Upper lobe of left lung (tissue), 4 donors: ENCODE measurements at regions not wholly inside any gene's neighbourhood (a gene's known extent, or its start where the extent isn't known, plus 50 kb on each side); places are given as distances from the start of the nearest gene placed in this dataset.

Experiments
- EP300 ChIP-seq, 4 donors: sonication (generic); formaldehyde crosslinking; IDR thresholded peaks; one replicate each; pipeline ENCODE4 v1.5.1; 2017; ENCODE audit warnings: antibody characterized with exemption in 4 of 4, control low read depth in 2 of 4
- POLR2A ChIP-seq, 4 donors: fragments of 450-650 bp; IDR thresholded peaks; one replicate each; pipeline ENCODE4 v1.5.1; 2016 to 2017; ENCODE audit warnings: antibody characterized with exemption in 4 of 4, mild to moderate bottlenecking in 2 of 4
- TF ChIP-seq, protein P1 (sequence below), 6 experiments: fragments of 450-650 bp in 4 of 6; fragments of 200-600 bp in 2 of 6; sonication (generic) in 2 of 6; IDR thresholded peaks; one replicate each; pipeline ENCODE4 v1.5.1; 2016 to 2019; ENCODE audit warnings: antibody characterized with exemption in 6 of 6

- no peak for TF ChIP-seq POLR2A (IDR thresholded peaks at IDR 0.05)
- TF ChIP-seq, protein P1, sequence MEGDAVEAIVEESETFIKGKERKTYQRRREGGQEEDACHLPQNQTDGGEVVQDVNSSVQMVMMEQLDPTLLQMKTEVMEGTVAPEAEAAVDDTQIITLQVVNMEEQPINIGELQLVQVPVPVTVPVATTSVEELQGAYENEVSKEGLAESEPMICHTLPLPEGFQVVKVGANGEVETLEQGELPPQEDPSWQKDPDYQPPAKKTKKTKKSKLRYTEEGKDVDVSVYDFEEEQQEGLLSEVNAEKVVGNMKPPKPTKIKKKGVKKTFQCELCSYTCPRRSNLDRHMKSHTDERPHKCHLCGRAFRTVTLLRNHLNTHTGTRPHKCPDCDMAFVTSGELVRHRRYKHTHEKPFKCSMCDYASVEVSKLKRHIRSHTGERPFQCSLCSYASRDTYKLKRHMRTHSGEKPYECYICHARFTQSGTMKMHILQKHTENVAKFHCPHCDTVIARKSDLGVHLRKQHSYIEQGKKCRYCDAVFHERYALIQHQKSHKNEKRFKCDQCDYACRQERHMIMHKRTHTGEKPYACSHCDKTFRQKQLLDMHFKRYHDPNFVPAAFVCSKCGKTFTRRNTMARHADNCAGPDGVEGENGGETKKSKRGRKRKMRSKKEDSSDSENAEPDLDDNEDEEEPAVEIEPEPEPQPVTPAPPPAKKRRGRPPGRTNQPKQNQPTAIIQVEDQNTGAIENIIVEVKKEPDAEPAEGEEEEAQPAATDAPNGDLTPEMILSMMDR (IDR thresholded peaks at IDR 0.05): no peak
- no peak for TF ChIP-seq EP300 (IDR thresholded peaks at IDR 0.05)
Measured at GRCh38 chr6:81643156-81643555, 109.3 kb downstream of the TENT5A start.
